Fibroblast of mammary gland (primary cell): ENCODE measurements at regions not wholly inside any gene's neighbourhood (a gene's known extent, or its start where the extent isn't known, plus 50 kb on each side); places are given as distances from the start of the nearest gene placed in this dataset.
"Not testable (repeated sequence)": the region's sequence is repeated elsewhere in the genome, so short reads cannot be mapped to it uniquely, and the experiment has no call there.

ENCODE experiments used
- DNase-seq: peaks from one replicate; pipeline ENCODE4 v3.0.0-alpha.2; 2010; ENCODE audit warnings: low read depth
- H3K4me3 ChIP-seq: 2 replicates; pipeline ENCODE4 v1.5.1; 2011; ENCODE audit warnings: low read depth, mild to moderate bottlenecking, low read length, moderate library complexity; ENCODE audit not compliant: control insufficient read depth
- TF ChIP-seq, protein P1 (sequence below): conservative IDR thresholded peaks from 2 replicates; pipeline ENCODE4 v1.5.1; 2011; ENCODE audit warnings: low read depth, low read length, inconsistent platforms; ENCODE audit not compliant: control insufficient read depth, insufficient read depth

- TF ChIP-seq, protein P1, sequence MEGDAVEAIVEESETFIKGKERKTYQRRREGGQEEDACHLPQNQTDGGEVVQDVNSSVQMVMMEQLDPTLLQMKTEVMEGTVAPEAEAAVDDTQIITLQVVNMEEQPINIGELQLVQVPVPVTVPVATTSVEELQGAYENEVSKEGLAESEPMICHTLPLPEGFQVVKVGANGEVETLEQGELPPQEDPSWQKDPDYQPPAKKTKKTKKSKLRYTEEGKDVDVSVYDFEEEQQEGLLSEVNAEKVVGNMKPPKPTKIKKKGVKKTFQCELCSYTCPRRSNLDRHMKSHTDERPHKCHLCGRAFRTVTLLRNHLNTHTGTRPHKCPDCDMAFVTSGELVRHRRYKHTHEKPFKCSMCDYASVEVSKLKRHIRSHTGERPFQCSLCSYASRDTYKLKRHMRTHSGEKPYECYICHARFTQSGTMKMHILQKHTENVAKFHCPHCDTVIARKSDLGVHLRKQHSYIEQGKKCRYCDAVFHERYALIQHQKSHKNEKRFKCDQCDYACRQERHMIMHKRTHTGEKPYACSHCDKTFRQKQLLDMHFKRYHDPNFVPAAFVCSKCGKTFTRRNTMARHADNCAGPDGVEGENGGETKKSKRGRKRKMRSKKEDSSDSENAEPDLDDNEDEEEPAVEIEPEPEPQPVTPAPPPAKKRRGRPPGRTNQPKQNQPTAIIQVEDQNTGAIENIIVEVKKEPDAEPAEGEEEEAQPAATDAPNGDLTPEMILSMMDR, result peak; percentile 39
- no peak overlapping the region for H3K4me3 ChIP-seq
- DNase-seq, result peak; percentile 15
Observed at GRCh38 chrX:52271206-52271605, 86.5 kb downstream of the MAGED4 start.

GRCh38 chrX:52277666-52278065, 91.2 kb upstream of the XAGE2 start:
- no peak overlapping the region for H3K4me3 ChIP-seq
- DNase-seq, result no peak
- TF ChIP-seq, protein P1, result no peak

DNA sequence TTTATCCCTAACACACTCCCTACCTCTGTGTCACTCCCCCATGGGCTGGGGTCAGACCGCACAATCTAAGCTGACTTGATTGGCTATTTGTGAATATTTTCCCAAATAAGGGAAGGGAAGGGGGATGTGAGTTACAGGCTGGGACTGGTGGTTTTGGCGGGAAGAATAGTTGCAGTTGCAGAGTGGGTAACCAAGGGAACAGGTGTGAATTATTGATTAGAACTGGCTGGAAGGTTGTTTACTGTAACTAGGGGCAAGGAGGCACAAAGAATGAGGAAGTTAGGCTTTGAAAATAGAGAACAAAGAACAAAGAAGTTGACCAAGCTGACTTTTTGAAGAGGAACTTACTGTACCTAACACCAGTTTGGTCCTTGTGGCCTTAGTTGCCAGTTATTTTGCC, 88.0 kb upstream of the XAGE2 start:
- H3K4me3 ChIP-seq, result no peak overlapping the region
- TF ChIP-seq, protein P1, result no peak
- DNase-seq, result no peak

DNA sequence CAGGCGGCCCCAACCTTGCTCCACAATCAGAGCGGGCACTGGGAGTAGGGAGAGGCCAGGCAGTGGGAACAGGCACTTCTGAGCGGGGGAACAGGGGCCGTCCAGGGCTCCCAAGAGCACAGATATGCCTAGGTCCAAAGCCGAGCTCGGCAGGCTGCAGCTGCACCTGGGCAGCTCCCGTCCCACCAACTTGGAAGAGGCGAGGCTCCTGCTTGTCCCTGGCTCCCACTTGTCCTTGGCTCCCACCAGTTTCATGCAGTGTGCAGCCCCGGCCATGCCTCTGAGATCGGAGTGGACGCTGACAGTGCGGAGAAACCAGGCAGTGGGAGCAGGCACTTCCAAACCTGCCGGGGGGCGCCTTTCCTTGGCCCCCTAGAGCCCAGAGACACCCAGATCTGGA, 84.0 kb upstream of the XAGE2 start:
- no peak for DNase-seq
- no peak overlapping the region for H3K4me3 ChIP-seq
- TF ChIP-seq, protein P1, result no peak

- DNase-seq, H3K4me3 ChIP-seq: not testable (repeated sequence)
Observed at GRCh38 chrX:52298968-52299367, 69.9 kb upstream of the XAGE2 start.

DNA sequence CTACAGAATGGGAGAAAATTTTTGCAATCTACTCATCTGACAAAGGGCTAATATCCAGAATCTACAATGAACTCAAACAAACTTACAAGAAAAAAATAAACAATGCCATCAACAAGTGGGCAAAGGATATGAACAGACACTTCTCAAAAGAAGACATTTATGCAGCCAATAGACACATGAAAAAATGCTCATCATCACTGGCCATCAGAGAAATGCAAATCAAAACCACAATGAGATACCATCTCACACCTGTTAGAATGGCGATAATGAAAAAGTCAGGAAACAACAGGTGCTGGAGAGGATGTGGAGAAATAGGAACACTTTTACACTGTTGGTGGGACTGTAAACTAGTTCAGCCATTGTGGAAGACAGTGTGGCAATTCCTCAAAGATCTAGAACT, 60.3 kb upstream of the XAGE2 start:
- not testable (repeated sequence) for DNase-seq, H3K4me3 ChIP-seq
